Mesenchymal stem cell (in vitro differentiated cells and primary cell): ENCODE measurements at regions not wholly inside any gene's neighbourhood (a gene's known extent, or its start where the extent isn't known, plus 50 kb on each side); places are given as distances from the start of the nearest gene placed in this dataset.
"Not testable (repeated sequence)": the region's sequence is repeated elsewhere in the genome, so short reads cannot be mapped to it uniquely, and the experiment has no call there.

ENCODE experiments used
- DNase-seq: peaks from one replicate; pipeline ENCODE4 v3.0.0-alpha.2; 2013
- H2AFZ ChIP-seq: one replicate; pipeline ENCODE4 v1.6.1; 2013; ENCODE audit warnings: low read depth, mild to moderate bottlenecking, control low read depth, inconsistent platforms, low read length, moderate library complexity
- H2AK5ac ChIP-seq: 2 replicates; pipeline ENCODE4 v1.6.1; 2013; ENCODE audit warnings: low read length, moderate library complexity, mild to moderate bottlenecking, inconsistent platforms; ENCODE audit not compliant: severe bottlenecking
- H2BK120ac ChIP-seq: one replicate; pipeline ENCODE4 v1.6.1; 2013; ENCODE audit warnings: low read depth, mild to moderate bottlenecking, inconsistent platforms, low read length, moderate library complexity
- H2BK12ac ChIP-seq, 2 experiments: one replicate each; pipeline ENCODE4 v1.6.1; 2013; ENCODE audit warnings: inconsistent platforms in 2 of 2, low read length in 2 of 2, mild to moderate bottlenecking in 2 of 2, moderate library complexity in 2 of 2, control low read depth in 1 of 2
- H2BK15ac ChIP-seq: one replicate; pipeline ENCODE4 v1.6.1; 2013; ENCODE audit warnings: mild to moderate bottlenecking, low read depth, inconsistent platforms; ENCODE audit not compliant: poor library complexity, severe bottlenecking
- H2BK5ac ChIP-seq: 2 replicates; pipeline ENCODE4 v1.6.1; 2013; ENCODE audit warnings: low read depth, mild to moderate bottlenecking, low read length, control low read depth, inconsistent platforms; ENCODE audit not compliant: poor library complexity, severe bottlenecking
- H3K14ac ChIP-seq, 2 experiments: one replicate each; pipeline ENCODE4 v1.6.1; 2013; ENCODE audit warnings: inconsistent platforms in 2 of 2, low read length in 2 of 2, control low read depth in 1 of 2, mild to moderate bottlenecking in 1 of 2, moderate library complexity in 1 of 2
- H3K18ac ChIP-seq, 2 experiments: one replicate each; pipeline ENCODE4 v1.6.1; 2013; ENCODE audit warnings: inconsistent platforms in 2 of 2, low read length in 2 of 2, control low read depth in 1 of 2, low read depth in 1 of 2, mild to moderate bottlenecking in 1 of 2
- H3K23ac ChIP-seq, 2 experiments: one replicate each; pipeline ENCODE4 v1.6.1; 2013; ENCODE audit warnings: inconsistent platforms in 2 of 2, low read length in 2 of 2, mild to moderate bottlenecking in 2 of 2, moderate library complexity in 2 of 2, control low read depth in 1 of 2
- H3K27ac ChIP-seq: 2 replicates; pipeline ENCODE4 v1.5.1; 2013; ENCODE audit warnings: mild to moderate bottlenecking, moderate library complexity, low read length, control low read depth, inconsistent platforms; ENCODE audit not compliant: poor library complexity, severe bottlenecking
- H3K27me3 ChIP-seq, 2 experiments: 2 replicates each; pipeline versions ENCODE4 v1.6.1 to v1.7.0; 2013; ENCODE audit warnings: low read length in 2 of 2, mild to moderate bottlenecking in 2 of 2, moderate library complexity in 2 of 2, control low read depth in 1 of 2, inconsistent platforms in 1 of 2; ENCODE audit not compliant: control insufficient read depth in 1 of 2, insufficient read depth in 1 of 2
- H3K36me3 ChIP-seq, 2 experiments: 2 replicates each; pipeline versions ENCODE4 v1.6.1 to v1.7.0; 2013; ENCODE audit warnings: low read length in 2 of 2, control low read depth in 1 of 2, inconsistent platforms in 1 of 2, low read depth in 1 of 2, mild to moderate bottlenecking in 1 of 2; ENCODE audit not compliant: insufficient read depth in 2 of 2, control insufficient read depth in 1 of 2
- H3K4ac ChIP-seq, 2 experiments: one replicate each; pipeline ENCODE4 v1.6.1; 2013; ENCODE audit warnings: inconsistent platforms in 2 of 2, low read length in 2 of 2, mild to moderate bottlenecking in 2 of 2, moderate library complexity in 2 of 2, control low read depth in 1 of 2, low read depth in 1 of 2
- H3K4me1 ChIP-seq: 2 replicates; pipeline ENCODE4 v1.6.1; 2013; ENCODE audit warnings: low read depth, low read length, control low read depth; ENCODE audit not compliant: control insufficient read depth, insufficient read depth
- H3K4me2 ChIP-seq: 2 replicates; pipeline ENCODE4 v1.6.1; 2013; ENCODE audit warnings: low read length, mild to moderate bottlenecking, inconsistent platforms; ENCODE audit not compliant: poor library complexity, severe bottlenecking
- H3K4me3 ChIP-seq, 2 experiments: 2 replicates each; pipeline versions ENCODE4 v1.5.1 to v1.7.0; 2013; ENCODE audit warnings: low read length in 2 of 2, mild to moderate bottlenecking in 2 of 2, control low read depth in 1 of 2, low read depth in 1 of 2; ENCODE audit not compliant: insufficient read depth in 1 of 2
- H3K79me1 ChIP-seq: replicated peaks from 2 replicates; pipeline ENCODE4 v1.6.1; 2013; ENCODE audit warnings: mild to moderate bottlenecking, control low read depth, low read length, inconsistent platforms; ENCODE audit not compliant: poor library complexity, severe bottlenecking
- H3K9ac ChIP-seq: 2 replicates; pipeline ENCODE4 v1.7.0; 2013; ENCODE audit warnings: mild to moderate bottlenecking, low read length, moderate library complexity
- H3K9me3 ChIP-seq: 2 replicates; pipeline ENCODE4 v1.7.0; 2013; ENCODE audit warnings: mild to moderate bottlenecking, low read length; ENCODE audit not compliant: control insufficient read depth
- H4K8ac ChIP-seq: one replicate; pipeline ENCODE4 v1.6.1; 2013; ENCODE audit warnings: inconsistent platforms, mild to moderate bottlenecking, low read length, moderate library complexity
- H4K91ac ChIP-seq: one replicate; pipeline ENCODE4 v1.6.1; 2013; ENCODE audit warnings: mild to moderate bottlenecking, low read length, inconsistent platforms
- WGBS: methylation state at CpG from one replicate; pipeline ENCODE4 v1.1.7; 2013; ENCODE audit warnings: mixed read lengths; 5-methylcytosine and 5-hydroxymethylcytosine counted together

DNA sequence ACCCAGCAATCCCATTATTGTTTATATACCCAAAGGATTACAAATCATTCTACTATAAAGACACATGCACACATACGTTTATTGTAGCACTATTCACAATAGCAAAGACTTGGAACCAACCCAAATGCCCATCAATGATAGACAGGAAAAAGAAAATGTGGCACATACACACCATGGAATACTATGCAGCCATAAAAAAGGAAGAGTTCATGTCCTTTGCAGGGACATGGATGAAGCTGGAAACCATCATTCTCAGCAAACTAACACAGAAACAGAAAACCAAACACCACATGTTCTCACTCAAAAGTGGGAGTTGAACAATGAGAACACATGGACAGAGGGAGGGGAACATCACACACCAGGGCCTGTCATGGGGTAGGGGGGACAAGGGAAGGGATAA, 91.3 kb upstream of the PCED1B start:
- H2BK120ac ChIP-seq, H3K4me3 ChIP-seq, H3K36me3 ChIP-seq, H4K8ac ChIP-seq, H2BK5ac ChIP-seq, H2BK12ac ChIP-seq, H2AFZ ChIP-seq, H4K91ac ChIP-seq, H3K4me2 ChIP-seq, H3K27ac ChIP-seq, H3K14ac ChIP-seq, DNase-seq, H3K9me3 ChIP-seq, H3K4me1 ChIP-seq, H2AK5ac ChIP-seq, H3K23ac ChIP-seq, H3K9ac ChIP-seq, H3K79me1 ChIP-seq, H2BK15ac ChIP-seq, H3K27me3 ChIP-seq, H3K18ac ChIP-seq, H3K4ac ChIP-seq: not testable (repeated sequence)
- WGBS = 50% methylated on average over 1 of the region's 1 CpG

DNA sequence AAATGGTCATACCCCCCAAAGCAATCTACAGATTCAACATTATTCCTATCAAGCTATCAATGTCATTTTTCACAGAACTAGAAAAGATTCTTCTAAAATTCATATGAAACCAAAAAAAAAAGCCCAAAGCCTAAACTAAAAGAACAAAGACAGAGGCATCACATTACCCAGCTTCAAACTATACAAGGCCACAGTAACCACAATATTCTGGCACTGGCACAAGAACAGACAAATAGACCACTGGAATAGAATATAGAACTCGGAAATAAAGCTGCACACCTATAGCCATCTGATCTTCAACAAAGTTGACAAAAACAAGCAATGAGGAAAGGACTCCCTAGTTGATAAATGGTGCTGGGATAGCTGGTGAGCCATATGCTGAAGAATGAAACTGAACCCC, 89.2 kb upstream of the PCED1B start:
- no peak overlapping the region for H2AFZ ChIP-seq
- H2BK15ac ChIP-seq = no peak overlapping the region
- no peak overlapping the region for H2BK5ac ChIP-seq
- no peaks in the 10 kb centered on the region for H3K4me1 ChIP-seq
- H3K36me3 ChIP-seq = no peaks in the 10 kb centered on the region
- no peak overlapping the region for H3K4ac ChIP-seq
- H3K9ac ChIP-seq = no peak overlapping the region
- H3K4me2 ChIP-seq = no peak overlapping the region
- H3K18ac ChIP-seq = no peak overlapping the region
- H4K91ac ChIP-seq = no peak overlapping the region
- no peak overlapping the region for H2BK120ac ChIP-seq
- H2BK12ac ChIP-seq = no peak overlapping the region
- H3K9me3 ChIP-seq = no peaks in the 10 kb centered on the region
- 80% methylated on average over 1 of the region's 1 CpG for WGBS
- no peak overlapping the region for H3K14ac ChIP-seq
- H3K23ac ChIP-seq = no peak overlapping the region
- H2AK5ac ChIP-seq = no peak overlapping the region
- no peaks in the 10 kb centered on the region for H3K79me1 ChIP-seq
- no peak overlapping the region for H3K27ac ChIP-seq
- no peak for DNase-seq
- no peak overlapping the region for H4K8ac ChIP-seq
- H3K27me3 ChIP-seq = no peaks in the 10 kb centered on the region
- H3K4me3 ChIP-seq = no peak overlapping the region

DNA sequence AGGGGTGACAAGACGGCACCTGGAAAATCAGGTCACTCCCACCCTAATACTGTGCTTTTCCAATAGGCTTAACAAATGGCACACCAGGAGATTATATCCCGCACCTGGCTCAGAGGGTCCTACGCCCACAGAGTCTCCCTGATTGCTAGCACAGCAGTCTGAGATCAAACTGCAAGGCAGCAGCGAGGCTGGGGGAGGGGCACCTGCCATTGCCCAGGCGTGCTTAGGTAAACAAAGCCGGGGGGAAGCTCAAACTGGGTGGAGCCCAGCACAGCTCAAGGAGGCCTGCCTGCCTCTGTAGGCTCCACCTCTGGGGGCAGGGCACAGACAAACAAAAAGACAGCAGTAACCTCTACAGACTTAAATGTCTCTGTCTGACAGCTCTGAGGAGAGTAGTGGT, 87.4 kb upstream of the PCED1B start:
- H3K27ac ChIP-seq, H2BK15ac ChIP-seq, H4K91ac ChIP-seq, H3K9ac ChIP-seq, H2BK12ac ChIP-seq, H3K27me3 ChIP-seq, H2AFZ ChIP-seq, H2AK5ac ChIP-seq, H4K8ac ChIP-seq, H3K18ac ChIP-seq, H2BK5ac ChIP-seq, DNase-seq, H3K23ac ChIP-seq, H3K4me1 ChIP-seq, H3K36me3 ChIP-seq, H3K4me2 ChIP-seq, H3K4ac ChIP-seq, H3K79me1 ChIP-seq, H3K4me3 ChIP-seq, H3K14ac ChIP-seq, H3K9me3 ChIP-seq, H2BK120ac ChIP-seq: not testable (repeated sequence)
- WGBS = 92% methylated on average over 6 of the region's 6 CpGs

DNA sequence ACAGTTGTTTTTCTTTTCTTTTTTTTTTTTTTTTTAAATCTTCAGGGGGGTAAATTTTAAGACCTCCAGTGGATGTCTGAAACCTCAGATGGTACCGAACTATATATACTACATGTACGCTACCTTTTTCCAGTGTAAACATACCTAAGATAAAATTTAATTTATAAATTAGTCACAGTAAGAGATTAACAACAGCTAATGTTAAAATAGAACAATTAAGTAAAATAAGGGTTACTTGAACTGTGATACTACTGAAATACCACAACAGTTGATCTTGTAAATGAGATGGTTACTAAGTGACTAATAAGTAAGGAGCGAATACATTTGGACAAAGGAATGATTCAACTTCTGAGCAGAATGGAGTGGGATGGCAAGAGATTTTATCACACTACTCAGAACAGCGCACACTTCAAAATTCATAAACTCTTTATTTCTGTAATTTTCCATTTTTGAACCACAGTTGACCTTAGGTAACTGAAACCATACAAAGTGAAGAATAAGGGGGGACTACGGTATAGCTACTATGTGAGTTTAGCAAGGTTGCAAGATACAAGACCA, 80.5 kb upstream of the PCED1B start:
- no peaks in the 10 kb centered on the region for H3K36me3 ChIP-seq
- H3K9ac ChIP-seq = peak overlapping the region; percentile 56
- H3K14ac ChIP-seq = no peak overlapping the region
- H2BK5ac ChIP-seq = no peak overlapping the region
- no peaks in the 10 kb centered on the region for H3K4me1 ChIP-seq
- H2BK12ac ChIP-seq = no peak overlapping the region
- no peak overlapping the region for H2BK15ac ChIP-seq
- peak overlapping the region; percentile 38 for H3K27ac ChIP-seq
- WGBS = 17% methylated on average over 1 of the region's 5 CpGs
- H3K27me3 ChIP-seq = no peaks in the 10 kb centered on the region
- no peak overlapping the region for H2BK120ac ChIP-seq
- no peak overlapping the region for H4K91ac ChIP-seq
- DNase-seq = peak; percentile 38
- no peak overlapping the region for H3K23ac ChIP-seq
- H3K4ac ChIP-seq = no peak overlapping the region
- no peak overlapping the region for H3K4me2 ChIP-seq
- H3K18ac ChIP-seq = no peak overlapping the region
- H3K9me3 ChIP-seq = no peaks in the 10 kb centered on the region
- no peak overlapping the region for H2AFZ ChIP-seq
- no peak overlapping the region for H3K4me3 ChIP-seq
- no peak overlapping the region for H4K8ac ChIP-seq
- H3K79me1 ChIP-seq = no peaks in the 10 kb centered on the region
- H2AK5ac ChIP-seq = no peak overlapping the region
